C4-2B (cell line): ENCODE measurements at regions not wholly inside any gene's neighbourhood (a gene's known extent, or its start where the extent isn't known, plus 50 kb on each side); places are given as distances from the start of the nearest gene placed in this dataset.

Source experiments
- ZFX ChIP-seq: fragments of 450-650 bp; IDR thresholded peaks from 2 replicates; pipeline ENCODE4 v1.6.1; 2017
- TF ChIP-seq, protein P1 (sequence below): fragments of 450-650 bp; conservative IDR thresholded peaks from 2 replicates; pipeline ENCODE4 v1.5.1; 2017; ENCODE audit warnings: mild to moderate bottlenecking

- TF ChIP-seq, protein P1, sequence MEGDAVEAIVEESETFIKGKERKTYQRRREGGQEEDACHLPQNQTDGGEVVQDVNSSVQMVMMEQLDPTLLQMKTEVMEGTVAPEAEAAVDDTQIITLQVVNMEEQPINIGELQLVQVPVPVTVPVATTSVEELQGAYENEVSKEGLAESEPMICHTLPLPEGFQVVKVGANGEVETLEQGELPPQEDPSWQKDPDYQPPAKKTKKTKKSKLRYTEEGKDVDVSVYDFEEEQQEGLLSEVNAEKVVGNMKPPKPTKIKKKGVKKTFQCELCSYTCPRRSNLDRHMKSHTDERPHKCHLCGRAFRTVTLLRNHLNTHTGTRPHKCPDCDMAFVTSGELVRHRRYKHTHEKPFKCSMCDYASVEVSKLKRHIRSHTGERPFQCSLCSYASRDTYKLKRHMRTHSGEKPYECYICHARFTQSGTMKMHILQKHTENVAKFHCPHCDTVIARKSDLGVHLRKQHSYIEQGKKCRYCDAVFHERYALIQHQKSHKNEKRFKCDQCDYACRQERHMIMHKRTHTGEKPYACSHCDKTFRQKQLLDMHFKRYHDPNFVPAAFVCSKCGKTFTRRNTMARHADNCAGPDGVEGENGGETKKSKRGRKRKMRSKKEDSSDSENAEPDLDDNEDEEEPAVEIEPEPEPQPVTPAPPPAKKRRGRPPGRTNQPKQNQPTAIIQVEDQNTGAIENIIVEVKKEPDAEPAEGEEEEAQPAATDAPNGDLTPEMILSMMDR = no peak
- TF ChIP-seq ZFX = no peak
Observed at GRCh38 chr7:109179601-109180000, 609.9 kb downstream of the DNAJB9 start.
